ENCODE measurements at regions not wholly inside any gene's neighbourhood (a gene's known extent, or its start where the extent isn't known, plus 50 kb on each side); places are given as distances from the start of the nearest gene placed in this dataset.

DNA sequence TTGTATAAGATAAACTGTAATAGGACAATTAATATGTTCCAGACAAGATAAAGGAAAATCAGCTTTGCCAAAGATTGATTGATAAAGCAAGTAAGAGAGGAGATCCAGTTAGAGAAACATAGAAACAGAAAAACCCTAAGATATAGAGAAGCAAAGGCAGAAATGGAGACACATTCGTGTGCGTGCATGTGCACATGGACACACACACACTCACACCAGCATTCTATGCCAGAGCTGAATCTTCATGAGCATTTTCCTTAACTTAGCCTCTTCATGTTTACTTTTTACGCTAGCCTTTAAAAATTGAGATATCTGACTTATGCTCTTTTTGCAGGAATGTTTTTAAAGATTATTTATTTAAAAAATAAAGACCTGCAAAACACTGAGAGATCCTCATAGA lies 168.5 kb upstream of the ATP2B1 start:
- no peak overlapping the region for H3K27ac ChIP-seq
- no peak for DNase-seq
- no peaks in the 10 kb centered on the region for H3K36me3 ChIP-seq
- TF ChIP-seq POLR2AphosphoS5 (IDR thresholded peaks at IDR 0.05) = no peak
- TF ChIP-seq POLR2A (IDR thresholded peaks at IDR 0.05) = no peak
- TF ChIP-seq, protein P1, sequence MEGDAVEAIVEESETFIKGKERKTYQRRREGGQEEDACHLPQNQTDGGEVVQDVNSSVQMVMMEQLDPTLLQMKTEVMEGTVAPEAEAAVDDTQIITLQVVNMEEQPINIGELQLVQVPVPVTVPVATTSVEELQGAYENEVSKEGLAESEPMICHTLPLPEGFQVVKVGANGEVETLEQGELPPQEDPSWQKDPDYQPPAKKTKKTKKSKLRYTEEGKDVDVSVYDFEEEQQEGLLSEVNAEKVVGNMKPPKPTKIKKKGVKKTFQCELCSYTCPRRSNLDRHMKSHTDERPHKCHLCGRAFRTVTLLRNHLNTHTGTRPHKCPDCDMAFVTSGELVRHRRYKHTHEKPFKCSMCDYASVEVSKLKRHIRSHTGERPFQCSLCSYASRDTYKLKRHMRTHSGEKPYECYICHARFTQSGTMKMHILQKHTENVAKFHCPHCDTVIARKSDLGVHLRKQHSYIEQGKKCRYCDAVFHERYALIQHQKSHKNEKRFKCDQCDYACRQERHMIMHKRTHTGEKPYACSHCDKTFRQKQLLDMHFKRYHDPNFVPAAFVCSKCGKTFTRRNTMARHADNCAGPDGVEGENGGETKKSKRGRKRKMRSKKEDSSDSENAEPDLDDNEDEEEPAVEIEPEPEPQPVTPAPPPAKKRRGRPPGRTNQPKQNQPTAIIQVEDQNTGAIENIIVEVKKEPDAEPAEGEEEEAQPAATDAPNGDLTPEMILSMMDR (IDR thresholded peaks at IDR 0.05 in 8 of 11, conservative IDR thresholded peaks at IDR 0.05 in 3 of 11) = no peak
- peaks cover 5 to 54% (median 42%) of the 10 kb centered on the region in 6 donors for H3K4me1 ChIP-seq
- no peak overlapping the region for H3K4me3 ChIP-seq
- 95 to 98% (median 97%) methylated on average over 3 of the region's 3 CpGs for WGBS, 5 donors
- H3K27me3 ChIP-seq (replicated peaks in 1 of 7) = no peaks in the 10 kb centered on the region
- no peaks in the 10 kb centered on the region for H3K9me3 ChIP-seq
- intact Hi-C loops (cut with DNase I; ENCODE audit: low total_unique reads) = no loop called here

DNA sequence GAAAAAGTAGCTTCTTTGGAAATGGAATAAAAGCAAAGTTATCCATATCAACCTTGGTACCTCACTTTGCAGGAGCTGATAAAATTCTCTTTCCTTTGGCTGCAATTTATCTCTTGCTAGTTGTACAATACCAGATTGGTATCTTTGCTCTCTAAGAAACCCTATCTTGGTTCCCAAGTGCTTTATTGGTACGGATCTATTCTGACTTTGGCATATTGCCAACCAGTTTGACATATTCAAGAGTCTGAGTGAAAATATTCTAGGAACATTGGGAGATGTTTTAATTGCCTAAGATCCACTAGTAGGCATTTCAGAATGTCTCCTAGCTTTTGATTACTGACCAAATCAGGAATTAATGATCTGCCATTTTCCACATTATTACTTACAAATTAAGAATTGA lies 167.2 kb upstream of the ATP2B1 start:
- 42 to 68% (median 56%) methylated on average over 1 of the region's 1 CpG for WGBS, 5 donors
- Histone ChIP-seq H3K36me3 (no peaks in the 10 kb centered on the region), H3K4me1 (peaks cover 5 to 41% (median 29%) of the 10 kb centered on the region in 6 donors), H3K27ac (no peak overlapping the region), H3K27me3 (replicated peaks in 1 of 7) (no peaks in the 10 kb centered on the region), H3K9me3 (peaks cover 0 to 9% (median 6%) of the 10 kb centered on the region in 8 donors), H3K4me3 (no peak overlapping the region)
- intact Hi-C loops (cut with DNase I; ENCODE audit: low total_unique reads) = no loop called here
- TF ChIP-seq, protein P1 (IDR thresholded peaks at IDR 0.05 in 8 of 11, conservative IDR thresholded peaks at IDR 0.05 in 3 of 11) = no peak
- TF ChIP-seq POLR2AphosphoS5 (IDR thresholded peaks at IDR 0.05) (no peak), POLR2A (IDR thresholded peaks at IDR 0.05) (no peak)
- no peak for DNase-seq

DNA sequence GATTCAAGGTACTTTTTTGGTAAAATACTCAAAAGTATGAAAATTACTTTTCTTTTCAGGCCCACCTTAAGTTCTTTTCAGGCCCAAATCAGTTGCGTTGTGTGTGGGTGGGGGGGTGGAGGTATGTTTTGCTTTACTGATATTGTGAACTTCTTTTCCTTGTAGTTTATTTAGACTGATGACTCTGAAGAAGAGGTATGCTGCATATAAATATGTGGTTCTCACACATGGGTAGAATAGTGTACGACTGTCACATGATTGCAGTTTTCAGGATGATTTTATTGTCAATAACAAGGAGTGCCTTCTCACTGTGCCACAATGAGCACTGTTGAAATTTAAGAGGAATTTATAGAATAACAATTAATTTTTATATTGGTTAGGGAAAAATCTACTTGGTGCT lies 166.6 kb upstream of the ATP2B1 start:
- WGBS, 5 donors = 80 to 93% (median 90%) methylated on average over 2 of the region's 2 CpGs
- H3K27me3 ChIP-seq (replicated peaks in 1 of 7) = no peaks in the 10 kb centered on the region
- no peak for DNase-seq
- H3K27ac ChIP-seq = no peak overlapping the region
- H3K4me3 ChIP-seq = no peak overlapping the region
- H3K9me3 ChIP-seq = peaks cover 0 to 15% (median 12%) of the 10 kb centered on the region in 8 donors
- peaks cover 5 to 35% (median 24%) of the 10 kb centered on the region in 6 donors for H3K4me1 ChIP-seq
- no peaks in the 10 kb centered on the region for H3K36me3 ChIP-seq
- TF ChIP-seq POLR2AphosphoS5 (IDR thresholded peaks at IDR 0.05) (no peak), POLR2A (IDR thresholded peaks at IDR 0.05) (no peak)
- TF ChIP-seq, protein P1 (IDR thresholded peaks at IDR 0.05 in 8 of 11, conservative IDR thresholded peaks at IDR 0.05 in 3 of 11) = no peak
- intact Hi-C loops (cut with DNase I; ENCODE audit: low total_unique reads) = no loop called here

DNA sequence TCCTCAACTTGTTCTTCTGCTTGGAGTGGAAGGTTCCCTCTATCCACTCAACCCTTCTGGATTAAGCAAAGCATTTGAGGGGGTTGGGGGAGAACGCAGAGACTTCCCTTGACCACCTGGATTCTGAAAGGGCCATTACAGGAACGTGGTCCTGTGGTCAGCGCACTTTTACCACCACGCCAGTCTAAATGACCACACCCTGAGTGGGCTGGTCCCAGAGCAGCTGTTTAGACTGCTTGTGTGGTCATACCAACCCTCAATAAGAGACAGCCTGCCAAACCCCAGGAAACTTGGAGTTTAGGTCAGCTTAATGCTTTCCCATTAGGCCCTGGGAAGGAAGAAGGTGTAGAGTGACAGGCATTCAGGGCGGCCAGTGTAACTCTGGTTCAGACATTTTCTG lies 165.5 kb upstream of the ATP2B1 start:
- no peak for DNase-seq
- Histone ChIP-seq H3K27ac (peak overlapping the region in 1 of 8 donors; percentile 9), H3K4me1 (peaks cover 0 to 25% (median 13%) of the 10 kb centered on the region in 6 donors), H3K9me3 (peaks cover 0 to 25% (median 21%) of the 10 kb centered on the region in 8 donors), H3K27me3 (replicated peaks in 1 of 7) (no peaks in the 10 kb centered on the region), H3K4me3 (no peak overlapping the region), H3K36me3 (no peaks in the 10 kb centered on the region)
- WGBS, 5 donors = 85 to 95% (median 90%) methylated on average over 5 of the region's 5 CpGs
- TF ChIP-seq POLR2A (IDR thresholded peaks at IDR 0.05) = no peak
- TF ChIP-seq POLR2AphosphoS5 (IDR thresholded peaks at IDR 0.05) = no peak
- TF ChIP-seq, protein P1 (IDR thresholded peaks at IDR 0.05 in 8 of 11, conservative IDR thresholded peaks at IDR 0.05 in 3 of 11) = no peak
- intact Hi-C loops (cut with DNase I; ENCODE audit: low total_unique reads) = no loop called here

Data from spleen (tissue), 11 donors.